Fibroblast of villous mesenchyme (primary cell): ENCODE measurements at regions not wholly inside any gene's neighbourhood (a gene's known extent, or its start where the extent isn't known, plus 50 kb on each side); places are given as distances from the start of the nearest gene placed in this dataset.

Experiments used
- DNase-seq: peaks from one replicate; pipeline ENCODE4 v3.0.0-alpha.2; 2010; ENCODE audit warnings: low read depth
- H3K4me3 ChIP-seq: 2 replicates; pipeline ENCODE4 v1.5.1; 2011; ENCODE audit warnings: low read depth, mild to moderate bottlenecking, low read length
- CTCF ChIP-seq: IDR thresholded peaks from 2 replicates; pipeline ENCODE4 v1.5.1; 2012; ENCODE audit warnings: low read depth, mild to moderate bottlenecking, low read length; ENCODE audit not compliant: insufficient read depth

- H3K4me3 ChIP-seq = no peak overlapping the region
- no peak for TF ChIP-seq CTCF
- no peak for DNase-seq
These were observed 1306.6 kb downstream of the BRD1 start for GRCh38 chr22:48520884-48521588.

- DNase-seq = no peak
- no peak for TF ChIP-seq CTCF
- H3K4me3 ChIP-seq = no peak overlapping the region
These were observed 1307.5 kb downstream of the BRD1 start for GRCh38 chr22:48520207-48520606.

- DNase-seq = no peak
- no peak for TF ChIP-seq CTCF
- H3K4me3 ChIP-seq = no peak overlapping the region
These were observed 1310.3 kb downstream of the BRD1 start for GRCh38 chr22:48517039-48518030.

- DNase-seq = no peak
These were observed 1311.1 kb downstream of the BRD1 start for GRCh38 chr22:48516571-48516970.

GRCh38 chr22:48515571-48516200, 1312.0 kb downstream of the BRD1 start:
- no peak for TF ChIP-seq CTCF
- no peak overlapping the region for H3K4me3 ChIP-seq
- no peak for DNase-seq

More at GRCh38 chr22:48516571-48516970, 1311.1 kb downstream of the BRD1 start:
- H3K4me3 ChIP-seq = no peak overlapping the region
- no peak for TF ChIP-seq CTCF

- no peak for TF ChIP-seq CTCF
- DNase-seq = no peak
- no peak overlapping the region for H3K4me3 ChIP-seq
These were observed 1313.7 kb downstream of the BRD1 start for GRCh38 chr22:48513929-48514328.
